GM12874 (cell line): ENCODE measurements at regions not wholly inside any gene's neighbourhood (a gene's known extent, or its start where the extent isn't known, plus 50 kb on each side); places are given as distances from the start of the nearest gene placed in this dataset.

Experiments used
- CTCF ChIP-seq: IDR thresholded peaks from 2 replicates; pipeline ENCODE4 v1.5.1; 2011; ENCODE audit warnings: low read depth, mild to moderate bottlenecking, control low read depth, low read length, moderate library complexity; ENCODE audit not compliant: insufficient read depth

DNA sequence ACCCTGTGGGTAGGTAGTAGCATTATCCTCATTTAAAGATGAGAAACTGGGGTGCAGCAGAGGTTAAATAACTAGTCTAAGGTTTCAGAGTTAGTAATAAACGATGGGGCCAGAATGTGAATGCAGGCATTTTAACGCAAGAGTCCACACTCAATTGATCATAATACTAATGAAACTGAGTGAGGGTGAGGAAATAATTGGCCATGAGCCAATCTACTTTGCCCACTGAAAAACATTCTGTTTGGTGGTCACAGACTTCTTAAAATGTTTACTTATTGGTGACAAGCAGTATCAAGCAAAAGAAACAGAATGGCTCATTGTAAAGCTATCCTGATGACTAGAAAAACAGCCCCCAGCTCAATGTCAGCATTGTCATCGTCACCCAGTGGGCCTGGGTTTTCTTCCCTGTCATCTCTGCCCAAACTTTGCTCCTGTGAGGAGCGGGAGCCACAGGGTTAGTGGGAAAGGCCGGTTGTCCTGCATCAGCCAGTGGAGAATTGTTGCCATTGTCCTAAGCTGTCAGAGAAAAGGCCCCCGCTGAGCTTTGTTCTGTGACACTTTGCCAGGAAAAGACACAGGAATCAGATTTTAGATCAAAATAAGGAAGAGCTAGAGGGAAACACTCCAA, 77.3 kb upstream of the MAN2A1 start:
- no peak for TF ChIP-seq CTCF

GRCh38 chr5:109611505-109611904, 78.2 kb upstream of the MAN2A1 start:
- TF ChIP-seq CTCF = no peak

DNA sequence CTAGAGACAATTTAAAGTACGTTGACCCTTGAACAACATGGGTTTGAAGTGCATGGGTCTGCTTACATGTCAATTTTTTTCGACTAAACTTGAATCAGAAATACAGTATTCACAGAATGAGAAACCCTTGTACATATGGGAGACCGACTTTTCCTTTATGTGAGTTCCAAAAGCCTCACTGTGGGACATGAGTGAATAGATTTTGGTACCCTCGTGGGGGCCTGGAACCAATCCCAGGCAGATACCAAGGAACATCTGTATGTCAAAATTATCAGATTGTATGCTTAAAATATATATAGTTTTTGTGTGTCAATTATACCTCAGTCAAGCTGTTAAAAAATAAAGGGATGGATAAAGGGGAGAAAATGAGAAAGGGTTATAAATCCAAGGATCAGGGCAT, 78.7 kb upstream of the MAN2A1 start:
- TF ChIP-seq CTCF = no peak

DNA sequence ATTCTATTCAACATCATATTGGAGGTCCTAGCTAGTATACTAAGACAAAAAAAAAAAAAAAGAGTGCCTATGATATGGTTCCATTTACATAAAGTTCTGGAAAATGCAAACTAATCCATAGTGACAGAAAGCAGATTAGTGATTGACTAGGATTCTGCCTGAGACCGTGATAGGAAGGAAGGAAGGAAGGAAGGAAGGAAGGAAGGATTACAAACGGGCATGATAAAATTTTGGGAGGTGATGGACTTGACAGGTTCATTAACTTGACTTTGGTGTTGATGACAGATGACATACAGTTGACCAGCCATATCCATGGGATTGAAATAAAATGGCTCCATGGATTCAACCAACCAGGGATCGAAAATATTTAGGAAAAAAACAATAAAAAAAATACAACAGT, 79.1 kb upstream of the MAN2A1 start:
- TF ChIP-seq CTCF = no peak

DNA sequence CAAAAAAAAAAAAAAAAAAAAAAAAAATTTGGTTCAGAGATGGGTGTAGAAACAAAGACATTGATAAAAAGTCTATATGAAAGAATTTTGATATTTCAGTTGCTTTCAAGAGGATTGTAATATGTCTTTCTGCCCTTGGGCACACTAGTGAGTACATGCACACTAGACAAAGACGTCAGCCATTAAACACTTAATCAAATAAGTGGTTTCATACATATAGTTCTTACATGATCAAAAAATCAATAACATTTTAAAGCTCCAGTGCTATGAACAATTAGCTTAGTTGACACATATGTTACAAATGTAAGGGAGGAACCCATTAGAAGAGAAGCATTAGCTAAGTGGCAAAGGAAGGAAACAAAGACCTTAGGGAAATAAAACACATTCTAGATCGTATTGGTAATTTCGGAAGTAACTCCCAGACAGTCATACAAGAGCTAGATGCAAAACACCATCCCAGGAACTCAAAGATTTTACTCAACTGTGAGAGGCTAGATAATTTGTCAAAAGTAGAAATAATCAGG, 84.5 kb upstream of the MAN2A1 start:
- no peak for TF ChIP-seq CTCF

GRCh38 chr5:109604758-109605157, 85.0 kb upstream of the MAN2A1 start:
- TF ChIP-seq CTCF = no peak

GRCh38 chr5:109601736-109602135, 88.0 kb upstream of the MAN2A1 start:
- TF ChIP-seq CTCF = no peak
